Keratinocyte (primary cell): ENCODE measurements at regions not wholly inside any gene's neighbourhood (a gene's known extent, or its start where the extent isn't known, plus 50 kb on each side); places are given as distances from the start of the nearest gene placed in this dataset.

ENCODE experiments used
- DNase-seq: peaks from one replicate; pipeline ENCODE4 v3.0.0-alpha.2; 2011; ENCODE audit warnings: low read depth, missing footprints, low spot score
- FAIRE-seq: peaks from 2 replicates; lab custom pipeline; 2011; peaks lifted over from hg19 to GRCh38; lab: Jason Lieb, UNC
- H2AFZ ChIP-seq: 2 replicates; pipeline ENCODE4 v1.6.0; 2012; ENCODE audit warnings: low read length, control low read depth, inconsistent platforms; ENCODE audit not compliant: control insufficient read depth
- H3K27ac ChIP-seq: 2 replicates; pipeline ENCODE4 v1.5.1; 2011; ENCODE audit warnings: low read length; ENCODE audit not compliant: control insufficient read depth, insufficient read depth
- H3K27me3 ChIP-seq: 3 replicates; pipeline ENCODE4 v1.6.0; 2011; ENCODE audit warnings: low read length; ENCODE audit not compliant: control insufficient read depth, insufficient read depth; ENCODE audit errors: extremely low read depth
- H3K36me3 ChIP-seq, 2 experiments: 2 replicates in 1 of 2; 3 replicates in 1 of 2; pipeline ENCODE4 v1.5.1; 2011; ENCODE audit warnings: low read length in 2 of 2, mild to moderate bottlenecking in 1 of 2; ENCODE audit not compliant: control insufficient read depth in 2 of 2, insufficient read depth in 2 of 2; ENCODE audit errors: extremely low read depth in 1 of 2
- H3K4me1 ChIP-seq: 3 replicates; pipeline ENCODE4 v1.5.1; 2011; ENCODE audit warnings: low read length; ENCODE audit not compliant: control insufficient read depth, insufficient read depth; ENCODE audit errors: extremely low read depth
- H3K4me2 ChIP-seq: 3 replicates; pipeline ENCODE4 v1.6.0; 2011; ENCODE audit warnings: low read depth, low read length; ENCODE audit not compliant: control insufficient read depth, insufficient read depth; ENCODE audit errors: extremely low read depth
- H3K4me3 ChIP-seq, 3 experiments: fragments of 200-600 bp in 1 of 3; sonication (generic) in 1 of 3; 2 replicates in 2 of 3; 3 replicates in 1 of 3; pipeline ENCODE4 v1.5.1; 2011 to 2016; ENCODE audit warnings: low read length in 3 of 3, mild to moderate bottlenecking in 3 of 3, control low read depth in 2 of 3, inconsistent platforms in 1 of 3, low read depth in 1 of 3, mixed read lengths in 1 of 3, mixed run types in 1 of 3, moderate library complexity in 1 of 3; ENCODE audit not compliant: control insufficient read depth in 2 of 3, insufficient read depth in 2 of 3; ENCODE audit errors: extremely low read depth in 1 of 3
- H3K79me2 ChIP-seq: 2 replicates; pipeline ENCODE4 v1.6.0; 2012; ENCODE audit warnings: low read length; ENCODE audit not compliant: control insufficient read depth, insufficient read depth
- H3K9ac ChIP-seq: 3 replicates; pipeline ENCODE4 v1.6.0; 2011; ENCODE audit warnings: low read length; ENCODE audit not compliant: control insufficient read depth, insufficient read depth; ENCODE audit errors: extremely low read depth
- H3K9me1 ChIP-seq: 3 replicates; pipeline ENCODE4 v1.6.0; 2011; ENCODE audit warnings: low read length; ENCODE audit not compliant: control insufficient read depth, insufficient read depth; ENCODE audit errors: extremely low read depth
- H3K9me3 ChIP-seq: 2 replicates; pipeline ENCODE4 v1.5.1; 2012; ENCODE audit warnings: low read depth, low read length; ENCODE audit not compliant: control insufficient read depth
- H4K20me1 ChIP-seq: 3 replicates; pipeline ENCODE4 v1.6.0; 2011; ENCODE audit warnings: low read length; ENCODE audit not compliant: control insufficient read depth, insufficient read depth; ENCODE audit errors: extremely low read depth
- CTCF ChIP-seq, 3 experiments: IDR thresholded peaks in 1 of 3; conservative IDR thresholded peaks in 1 of 3; optimal IDR thresholded peaks in 1 of 3; 2 replicates in 2 of 3; 3 replicates in 1 of 3; pipeline versions ENCODE3 to v1.5.1; 2011; ENCODE audit warnings: low read length in 3 of 3, mild to moderate bottlenecking in 3 of 3, moderate library complexity in 2 of 3, control low read depth in 1 of 3, inconsistent platforms in 1 of 3; ENCODE audit not compliant: insufficient read depth in 2 of 3; ENCODE audit errors: extremely low read depth in 1 of 3
- EZH2 ChIP-seq: IDR thresholded peaks from one replicate; pipeline ENCODE4 v1.6.1; 2012; ENCODE audit warnings: inconsistent platforms, mild to moderate bottlenecking, low read length, moderate library complexity
- dilution Hi-C: fragments of 300-500 bp; cut with MboI; formaldehyde crosslinking; loops from one replicate; pipeline ENCODE4 v1.7.0; 2020; ENCODE audit warnings: low sequenced_read_pairs; ENCODE audit not compliant: extremely low pct_ligation_motif_present

- TF ChIP-seq EZH2 (no peak), CTCF (optimal IDR thresholded peaks at IDR 0.05 in 1 of 3, IDR thresholded peaks at IDR 0.05 in 1 of 3, conservative IDR thresholded peaks at IDR 0.05 in 1 of 3; ENCODE audit: extremely low read depth in 1 of 3, insufficient read depth in 2 of 3, low read length in 3 of 3) (no peak)
- Histone ChIP-seq H3K4me1 (no peaks in the 10 kb centered on the region), H3K9me3 (no peaks in the 10 kb centered on the region), H3K9me1 (no peaks in the 10 kb centered on the region), H3K79me2 (no peaks in the 10 kb centered on the region), H3K4me2 (no peak overlapping the region), H3K9ac (no peak overlapping the region), H4K20me1 (no peaks in the 10 kb centered on the region), H3K36me3 (no peaks in the 10 kb centered on the region), H3K4me3 (no peak overlapping the region), H2AFZ (no peak overlapping the region), H3K27ac (no peak overlapping the region), H3K27me3 (no peaks in the 10 kb centered on the region)
- dilution Hi-C loops, result no loop called here
- DNase-seq (no peak), FAIRE-seq (no peak)
Observed at GRCh38 chr2:15704086-15704787, 112.6 kb downstream of the DDX1 start.

- H3K4me1 ChIP-seq, result no peaks in the 10 kb centered on the region
- no peak overlapping the region for H2AFZ ChIP-seq
- no peaks in the 10 kb centered on the region for H3K27me3 ChIP-seq
- no peaks in the 10 kb centered on the region for H4K20me1 ChIP-seq
- no peak overlapping the region for H3K4me3 ChIP-seq
- H3K4me2 ChIP-seq, result no peak overlapping the region
- DNase-seq, result no peak
- TF ChIP-seq CTCF (optimal IDR thresholded peaks at IDR 0.05 in 1 of 3, IDR thresholded peaks at IDR 0.05 in 1 of 3, conservative IDR thresholded peaks at IDR 0.05 in 1 of 3; ENCODE audit: extremely low read depth in 1 of 3, insufficient read depth in 2 of 3, low read length in 3 of 3) (no peak), EZH2 (no peak)
- dilution Hi-C loops, result no loop called here
- H3K9me1 ChIP-seq, result no peaks in the 10 kb centered on the region
- no peak overlapping the region for H3K9ac ChIP-seq
- H3K79me2 ChIP-seq, result no peaks in the 10 kb centered on the region
- H3K27ac ChIP-seq, result no peak overlapping the region
- no peaks in the 10 kb centered on the region for H3K9me3 ChIP-seq
- no peak for FAIRE-seq
- H3K36me3 ChIP-seq, result no peaks in the 10 kb centered on the region
Observed at GRCh38 chr2:15704788-15705115, 113.1 kb downstream of the DDX1 start.
